NCI-H446 treated with DMSO at 0.1 percent for 48 hours (cell line): ENCODE measurements at regions not wholly inside any gene's neighbourhood (a gene's known extent, or its start where the extent isn't known, plus 50 kb on each side); places are given as distances from the start of the nearest gene placed in this dataset.
"Not testable (repeated sequence)": the region's sequence is repeated elsewhere in the genome, so short reads cannot be mapped to it uniquely, and the experiment has no call there.

Source experiments
- DNase-seq: peaks from one replicate; lab custom pipeline; 2025; lab: John Stamatoyannopoulos, UW

GRCh38 chr4:23533859-23534258, 356.0 kb downstream of the PPARGC1A start:
- no peak for DNase-seq

DNA sequence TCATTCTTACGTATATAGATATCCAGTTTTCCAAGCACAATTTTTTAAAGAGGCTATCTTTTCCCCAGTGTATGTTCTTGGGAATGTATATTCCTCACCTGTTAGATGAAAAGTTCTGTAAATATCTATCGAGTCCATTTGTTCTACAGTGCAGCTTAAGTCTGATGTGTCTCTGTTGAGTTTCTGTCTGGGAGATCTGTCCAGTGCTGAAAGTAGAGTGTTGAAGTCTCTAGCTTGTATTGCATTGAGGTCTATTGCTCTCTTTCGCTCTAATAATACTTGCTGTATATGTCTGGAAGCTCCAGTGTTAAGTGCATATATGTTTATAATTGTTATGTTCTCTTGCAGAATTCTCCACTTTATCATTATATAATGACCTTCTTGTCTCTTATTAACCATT, 373.1 kb downstream of the PPARGC1A start:
- no peak for DNase-seq

DNA sequence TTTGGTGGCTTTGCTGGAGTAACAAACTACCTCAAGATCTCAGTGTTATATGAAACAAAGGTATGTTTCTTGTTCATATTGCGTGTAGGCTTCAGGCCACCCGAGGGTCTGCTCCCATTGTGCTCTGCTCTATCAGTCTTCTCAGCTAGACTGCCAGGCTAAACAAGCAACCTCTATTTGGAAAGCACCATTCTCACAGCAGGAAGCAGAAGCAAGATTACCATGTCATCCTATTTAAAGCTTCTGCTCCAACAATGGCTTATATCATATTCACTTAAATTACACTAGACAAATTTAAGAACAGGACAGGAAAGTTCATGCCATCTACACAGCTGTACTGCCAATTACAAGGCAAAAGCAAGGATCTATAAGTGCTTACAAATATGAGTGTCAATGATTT, 385.8 kb downstream of the PPARGC1A start:
- DNase-seq, result no peak

GRCh38 chr4:23500894-23501449, 388.9 kb downstream of the PPARGC1A start:
- DNase-seq, result no peak

DNA sequence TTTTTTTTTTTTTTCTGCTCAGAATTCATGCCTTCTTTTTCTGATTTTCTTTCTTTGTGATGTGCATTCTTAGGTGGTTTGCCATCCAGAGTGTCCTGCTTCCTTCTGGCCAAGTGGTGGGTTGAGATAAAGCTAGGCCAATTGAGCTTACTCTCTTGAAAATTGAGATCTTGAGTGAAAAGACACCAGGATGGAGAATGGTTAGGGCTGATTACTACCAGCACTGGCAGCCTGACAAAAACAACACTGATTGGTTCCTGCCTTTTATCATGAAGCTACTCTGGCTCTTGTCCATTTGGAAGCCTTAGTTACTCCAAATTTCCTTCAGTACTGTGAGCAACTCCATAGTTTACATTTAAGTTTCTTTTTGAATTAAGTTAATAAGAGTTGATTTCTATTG, 404.0 kb downstream of the PPARGC1A start:
- DNase-seq, result no peak

GRCh38 chr4:23484689-23485088, 405.2 kb downstream of the PPARGC1A start:
- DNase-seq, result no peak

DNA sequence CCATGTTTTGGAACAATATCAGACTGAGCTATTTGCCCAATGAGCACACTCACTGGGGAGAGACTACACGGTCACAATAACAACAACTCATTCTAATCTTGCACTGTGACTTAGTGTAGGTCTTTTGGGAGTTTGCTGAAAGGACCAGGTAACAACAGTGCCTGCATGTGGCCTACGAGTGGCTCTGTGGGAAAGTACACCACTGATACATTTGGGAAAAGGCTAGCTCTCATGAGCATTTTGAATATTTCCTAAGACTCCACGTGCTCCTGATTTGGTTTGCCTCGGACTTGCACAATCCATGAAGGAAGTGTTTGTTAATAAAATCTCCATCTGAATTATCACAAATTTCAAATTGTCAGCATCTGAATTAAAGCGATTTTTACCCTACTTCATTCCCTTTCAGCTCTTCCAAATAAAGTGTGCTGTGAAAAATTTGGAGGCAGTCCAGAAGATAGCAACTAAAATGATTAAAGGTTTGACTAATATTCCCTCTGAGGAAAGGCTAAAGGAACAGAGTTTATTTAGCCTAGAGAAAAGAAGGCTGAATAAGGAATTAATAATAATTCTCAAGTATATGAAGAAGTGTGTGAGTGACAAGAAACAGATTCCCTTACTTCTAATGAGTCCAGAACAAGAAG, 406.4 kb downstream of the PPARGC1A start:
- DNase-seq, result no peak

DNA sequence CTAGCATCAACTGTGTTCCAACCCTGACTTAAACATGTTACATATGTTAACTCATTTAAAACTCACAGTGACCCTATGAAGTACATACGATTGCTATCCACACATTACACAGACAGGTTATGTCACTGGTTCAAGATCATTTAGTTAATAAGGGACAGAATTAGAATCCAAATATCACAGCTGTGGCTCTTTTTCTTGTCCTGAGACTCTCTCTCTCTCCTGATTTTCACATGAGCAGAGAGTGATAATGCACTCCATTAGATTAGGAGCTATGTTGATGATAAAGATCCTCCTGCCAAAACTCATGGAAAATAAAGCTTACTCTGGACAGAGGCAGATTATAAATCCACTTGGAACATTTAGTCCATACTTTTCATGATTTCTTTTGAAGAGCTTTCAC, 408.3 kb downstream of the PPARGC1A start:
- DNase-seq, result no peak

- DNase-seq, result no peak
These were observed 411.9 kb downstream of the PPARGC1A start for GRCh38 chr4:23477905-23478304.

GRCh38 chr4:23476515-23477090, 413.2 kb downstream of the PPARGC1A start:
- DNase-seq, result no peak

DNA sequence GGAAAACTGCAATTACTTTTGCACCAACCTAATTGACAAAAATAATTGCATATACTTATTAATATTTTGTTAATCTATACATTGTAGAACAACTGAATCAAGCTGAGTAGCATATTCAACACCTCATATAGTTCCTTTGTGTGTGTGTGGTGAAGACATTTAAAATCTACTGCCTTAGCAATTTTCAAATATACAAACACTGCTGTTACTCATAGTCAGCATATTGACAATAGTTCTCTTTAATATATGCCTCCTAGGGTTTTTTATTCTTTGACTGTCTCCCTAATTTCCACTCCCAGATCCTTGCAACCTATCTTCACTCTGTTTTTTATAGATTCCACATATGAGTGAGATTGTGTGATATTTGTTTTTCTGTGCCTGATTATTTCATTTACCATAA, 426.8 kb downstream of the PPARGC1A start:
- DNase-seq, result no peak

DNA sequence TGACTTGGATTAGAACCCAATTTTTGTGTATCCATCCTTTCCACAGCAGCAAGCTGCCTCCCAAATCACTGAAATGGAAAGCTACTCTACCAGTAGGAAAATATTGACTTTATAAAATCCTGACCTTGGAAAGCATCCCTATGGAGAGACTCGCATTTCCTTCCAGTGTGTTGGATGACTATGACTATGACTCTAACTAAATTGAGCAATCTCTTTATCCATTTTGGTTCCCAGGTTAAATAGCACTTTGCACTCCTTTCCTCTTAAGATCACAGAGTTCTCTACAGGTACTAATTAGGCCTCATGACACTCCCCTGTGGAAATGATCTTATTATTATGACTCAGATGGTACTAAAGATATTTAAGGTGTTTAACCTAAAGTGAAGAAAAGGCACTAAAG, 431.8 kb downstream of the PPARGC1A start:
- no peak for DNase-seq

DNA sequence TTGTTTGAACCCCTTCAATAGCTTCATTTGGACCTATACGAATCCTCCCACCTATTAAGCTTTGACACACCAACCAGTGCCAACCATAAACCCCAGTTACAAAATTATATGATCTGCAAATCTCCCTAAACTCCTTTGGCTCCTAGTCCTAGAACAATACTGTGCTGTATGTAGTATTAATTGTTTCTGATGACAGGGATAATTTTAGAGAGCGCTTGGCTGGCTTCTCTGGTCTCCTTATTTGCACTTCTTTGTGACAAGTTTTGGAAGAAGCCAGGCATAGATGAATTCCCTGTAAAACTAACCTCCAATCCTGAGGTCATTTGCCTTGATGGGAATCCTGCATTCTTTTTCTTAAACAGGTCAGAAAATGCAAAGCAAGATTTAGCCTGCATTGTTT, 433.0 kb downstream of the PPARGC1A start:
- no peak for DNase-seq

DNA sequence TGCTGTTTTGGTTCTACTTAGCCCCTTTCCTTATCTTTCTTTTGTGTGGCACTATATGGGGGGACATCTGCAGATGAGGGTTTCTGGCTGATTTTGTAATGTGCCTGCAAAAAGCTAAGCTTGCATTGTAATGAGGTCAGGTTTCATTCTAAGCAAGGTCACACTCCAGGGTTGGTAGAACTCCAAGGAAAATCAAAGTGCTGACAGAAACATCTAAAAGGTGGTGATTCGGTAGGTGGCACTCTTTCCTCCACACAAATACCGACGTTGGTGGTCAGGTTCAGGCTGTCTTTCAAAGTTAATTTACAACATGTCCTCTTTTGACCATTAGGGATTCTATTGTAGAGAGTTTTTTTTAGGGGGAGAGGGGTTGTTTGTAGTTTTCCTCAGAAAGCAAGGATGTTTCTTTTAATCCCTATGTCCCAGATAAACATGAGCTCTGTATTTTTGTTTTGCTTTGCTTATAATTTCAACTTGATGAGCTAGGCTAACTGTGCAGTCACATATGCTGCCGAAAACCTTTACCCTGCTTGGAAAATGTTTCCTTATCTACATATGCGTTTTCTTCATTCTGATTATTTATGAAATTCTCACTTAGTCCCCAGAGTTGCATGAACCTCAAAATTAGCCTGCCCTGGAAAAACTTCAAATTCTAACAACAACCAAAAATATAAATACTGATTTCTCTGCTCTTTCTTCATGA, 434.2 kb downstream of the PPARGC1A start:
- DNase-seq, result no peak

- DNase-seq, result no peak
These were observed 448.2 kb downstream of the PPARGC1A start for GRCh38 chr4:23441530-23442069.

- DNase-seq, result no peak
These were observed 451.1 kb downstream of the PPARGC1A start for GRCh38 chr4:23438764-23439163.

DNA sequence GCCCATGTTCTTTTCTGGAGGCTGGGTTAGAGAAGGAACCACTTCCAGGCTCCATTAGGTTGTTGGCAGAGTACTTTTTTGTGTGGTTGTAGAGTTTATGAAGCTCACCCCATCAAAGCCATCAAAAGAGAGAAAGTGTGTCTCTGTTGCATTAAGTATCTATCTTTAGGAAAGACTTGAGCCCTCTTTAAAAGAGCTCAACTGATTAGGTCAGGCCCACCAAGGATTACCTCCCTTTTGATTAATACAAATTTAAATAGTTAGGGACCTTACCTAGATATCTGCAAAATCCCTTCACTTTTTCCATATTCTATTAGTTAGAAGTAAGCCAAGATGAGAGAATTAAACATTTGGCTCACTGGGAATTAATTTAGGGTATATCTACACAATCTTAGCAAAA, 460.4 kb downstream of the PPARGC1A start:
- DNase-seq, result no peak

GRCh38 chr4:23425570-23425969, 464.3 kb downstream of the PPARGC1A start:
- no peak for DNase-seq

- DNase-seq, result no peak
These were observed 466.3 kb downstream of the PPARGC1A start for GRCh38 chr4:23423540-23423939.

DNA sequence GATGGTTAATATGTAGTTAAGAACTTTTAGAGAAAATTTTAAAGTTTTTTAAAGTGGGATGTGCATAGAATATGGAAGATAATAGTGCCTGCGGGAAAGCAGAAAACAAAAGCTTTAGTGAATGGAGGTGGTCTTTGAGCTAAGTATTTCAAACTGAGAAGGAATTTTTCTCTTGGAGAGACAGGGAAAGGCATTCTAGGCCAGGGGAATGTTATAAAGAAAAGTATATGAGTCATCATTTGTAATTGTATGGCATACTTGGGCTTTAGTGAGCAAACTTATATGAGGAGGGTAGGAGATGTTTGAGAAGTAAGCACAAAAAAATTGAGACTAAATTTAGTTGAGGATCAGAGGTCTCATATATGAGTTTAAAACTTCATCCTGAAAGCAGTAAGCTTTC, 467.0 kb downstream of the PPARGC1A start:
- DNase-seq, result no peak

- DNase-seq, result no peak
These were observed 476.2 kb downstream of the PPARGC1A start for GRCh38 chr4:23413631-23414030.

DNA sequence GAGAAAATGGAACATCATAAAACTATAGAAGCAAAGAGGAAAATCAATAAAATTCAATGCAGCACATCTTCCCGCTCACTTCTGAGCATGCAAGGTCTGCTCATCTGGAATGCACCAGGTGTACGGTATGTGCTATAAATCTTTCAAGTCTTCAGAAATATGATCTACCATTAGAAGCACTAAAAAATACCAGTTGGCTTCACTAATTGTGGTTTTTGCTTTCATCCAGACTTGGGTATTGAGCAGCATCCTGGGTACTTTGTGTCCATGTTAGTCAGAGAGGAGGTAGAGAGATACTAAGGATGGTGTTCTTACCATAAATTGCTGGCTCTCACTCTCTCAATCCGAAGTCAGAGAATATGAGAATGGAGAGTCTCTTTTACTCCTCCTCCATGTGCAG, 477.1 kb downstream of the PPARGC1A start:
- no peak for DNase-seq

DNA sequence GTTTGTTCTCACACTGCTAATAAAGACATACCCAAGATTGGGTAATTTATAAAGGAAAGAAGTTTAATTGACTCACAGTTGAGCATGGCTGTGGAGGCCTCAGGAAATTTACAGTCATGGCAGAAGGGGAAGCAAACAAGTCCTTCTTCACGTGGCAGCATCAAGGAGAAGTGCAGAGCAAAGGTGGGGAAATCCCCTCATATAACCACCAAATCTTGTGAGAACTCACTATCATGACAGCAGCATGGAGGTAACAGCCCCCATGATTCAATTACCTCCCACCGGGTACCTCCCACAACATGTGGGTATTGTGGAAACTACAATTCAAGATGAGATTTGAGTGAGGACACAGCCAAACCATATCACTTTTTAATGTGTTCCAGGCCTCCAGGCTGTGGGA, 480.9 kb downstream of the PPARGC1A start:
- not testable (repeated sequence) for DNase-seq
